ENCODE measurements at regions not wholly inside any gene's neighbourhood (a gene's known extent, or its start where the extent isn't known, plus 50 kb on each side); places are given as distances from the start of the nearest gene placed in this dataset.

DNA sequence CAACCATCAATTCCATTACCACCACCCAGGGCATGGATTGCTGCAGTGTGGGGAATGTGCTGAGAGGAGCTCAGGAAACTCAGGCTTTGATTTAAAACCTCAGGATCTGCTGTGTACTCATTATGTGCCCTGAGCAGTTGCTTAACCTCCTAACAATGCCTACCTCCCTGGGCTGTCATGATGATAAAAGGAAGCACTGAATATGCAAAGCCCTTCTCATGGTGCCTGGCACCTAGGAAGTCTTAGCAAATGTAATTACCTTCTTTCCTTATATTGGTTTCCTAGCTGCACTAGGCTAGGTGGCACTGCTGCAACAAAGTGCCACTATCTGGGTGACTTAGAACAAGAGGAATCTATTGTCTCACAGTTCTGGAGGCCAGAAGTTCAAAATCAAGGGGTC, 62.2 kb downstream of the KCTD12 start:
- TF ChIP-seq TARDBP (IDR thresholded peaks at IDR 0.05) (no peak), ELF4 (IDR thresholded peaks at IDR 0.05) (no peak), ZNF384 (IDR thresholded peaks at IDR 0.05) (no peak), FOXK2 (IDR thresholded peaks at IDR 0.05) (no peak), CTBP1 (IDR thresholded peaks at IDR 0.05; ENCODE audit: borderline replicate concordance) (no peak), FOXA1 (IDR thresholded peaks at IDR 0.05) (no peak), ARNT (IDR thresholded peaks at IDR 0.05) (no peak), SP1 (IDR thresholded peaks at IDR 0.05) (no peak), FOXM1 (IDR thresholded peaks at IDR 0.05; ENCODE audit: borderline replicate concordance) (no peak), L3MBTL2 (conservative IDR thresholded peaks at IDR 0.05) (no peak), SUZ12 (IDR thresholded peaks at IDR 0.05) (no peak), LEF1 (IDR thresholded peaks at IDR 0.05; ENCODE audit: borderline replicate concordance) (no peak)

Data from HEK293T (cell line).